NCI-H524 (cell line): ENCODE measurements at regions not wholly inside any gene's neighbourhood (a gene's known extent, or its start where the extent isn't known, plus 50 kb on each side); places are given as distances from the start of the nearest gene placed in this dataset.
A peak's percentile ranks its signal among the peaks of the same experiment; 100 is the strongest.

ENCODE experiments used
- DNase-seq, 2 experiments: peaks; one replicate each; lab custom pipeline; 2025; lab: John Stamatoyannopoulos, UW

DNA sequence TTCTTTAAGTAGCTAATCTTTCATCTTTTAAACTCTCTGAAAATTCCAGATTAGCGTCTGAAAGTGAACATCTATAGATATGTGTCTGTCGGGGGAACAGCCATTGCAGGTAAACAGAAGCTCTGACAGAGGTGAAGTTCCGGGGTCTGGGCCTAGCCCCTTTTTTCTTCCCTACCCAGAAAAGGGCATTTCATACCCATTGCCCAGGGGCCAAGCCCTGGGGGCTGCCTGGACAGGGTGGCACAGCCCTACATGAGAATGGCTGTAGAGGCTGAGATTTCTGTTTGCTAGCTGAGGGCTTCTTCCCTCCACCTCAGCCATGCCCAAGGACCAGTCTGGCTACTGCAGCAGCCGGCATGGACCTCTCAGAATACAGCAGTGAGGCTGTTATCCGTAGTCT, 327.0 kb upstream of the PLET1 start:
- DNase-seq: no peak

DNA sequence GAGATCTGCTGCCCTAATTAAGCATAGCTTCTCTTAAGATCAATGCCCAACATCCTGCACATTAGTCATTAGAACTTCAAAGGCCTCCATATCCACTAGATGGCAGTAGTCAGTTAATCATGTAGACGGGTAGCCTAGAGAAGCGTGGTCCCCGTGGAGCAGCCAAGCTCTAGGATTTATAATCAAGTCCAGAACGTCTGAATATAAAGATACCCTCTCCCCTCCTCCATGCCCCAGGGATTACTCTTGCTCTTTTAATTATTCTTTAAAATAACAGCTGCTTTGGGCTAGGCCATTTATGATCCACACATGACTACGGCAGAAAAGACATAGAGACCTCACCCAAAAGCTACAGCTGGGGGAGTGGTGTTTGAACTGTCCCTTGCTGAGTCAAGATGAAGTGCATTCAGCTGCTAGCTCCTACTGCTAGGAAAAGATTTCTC, 327.6 kb upstream of the PLET1 start:
- DNase-seq: peak; percentile 97 to 98

DNA sequence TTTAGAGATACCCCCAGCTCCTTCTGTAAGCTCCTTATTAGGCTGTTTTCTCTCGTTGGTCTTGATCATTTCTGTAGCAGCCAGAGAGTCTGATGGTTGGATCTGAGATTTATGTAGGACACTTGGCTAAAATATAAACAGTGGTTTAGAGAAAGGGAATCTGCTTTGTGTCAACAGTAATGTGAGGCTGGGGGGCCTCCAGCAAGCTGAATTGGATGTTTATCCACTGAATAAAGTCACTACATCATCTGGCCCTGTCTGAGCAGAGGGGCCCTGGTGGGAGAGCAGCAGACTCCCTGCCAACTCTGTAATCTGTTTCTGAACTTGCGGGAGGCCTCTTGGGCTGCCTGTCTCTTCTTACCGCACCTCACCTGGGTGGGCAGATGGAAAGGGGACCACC, 328.5 kb upstream of the PLET1 start:
- peak in 1 of 2 experiments; percentile 27 for DNase-seq

DNA sequence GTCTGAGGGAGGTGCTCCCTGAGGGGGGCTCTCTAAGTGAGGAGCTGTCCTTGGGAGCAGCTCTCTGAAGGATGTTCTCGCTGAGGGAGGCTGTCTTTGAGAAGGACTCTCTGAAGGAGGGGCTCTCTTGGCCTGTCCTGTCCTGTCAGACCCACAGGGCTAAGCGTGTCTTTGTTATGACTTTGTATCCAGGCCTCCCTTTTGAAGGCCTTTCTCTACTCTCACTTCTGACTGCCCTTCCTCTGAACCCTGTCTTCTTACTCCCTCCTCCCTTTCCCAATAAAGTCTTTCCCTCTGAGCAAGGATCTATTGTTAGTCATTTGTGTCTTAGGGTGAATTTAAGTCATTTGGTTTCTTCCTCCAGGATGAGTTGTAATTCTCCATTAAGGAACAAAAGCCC, 330.1 kb upstream of the PLET1 start:
- no peak for DNase-seq

DNA sequence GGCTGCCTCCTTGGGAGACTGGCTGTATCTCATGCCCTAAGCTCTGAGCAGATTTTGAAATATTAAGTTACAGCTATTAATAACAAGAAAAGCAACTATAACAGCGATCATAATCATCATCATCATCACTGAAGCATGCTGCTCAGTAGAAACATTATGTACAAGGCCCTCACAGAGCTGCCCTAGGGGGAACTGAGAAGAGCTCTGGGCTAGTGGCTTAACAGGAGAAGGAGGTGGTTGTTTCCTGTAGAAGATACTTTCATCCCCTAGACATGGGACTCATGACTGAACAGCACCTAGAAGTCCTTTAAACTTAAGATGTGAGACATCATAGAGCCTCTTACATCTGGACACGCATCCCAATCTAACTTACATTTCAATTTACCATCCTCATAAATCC, 332.8 kb upstream of the PLET1 start:
- DNase-seq: peak in 1 of 2 experiments; percentile 37

DNA sequence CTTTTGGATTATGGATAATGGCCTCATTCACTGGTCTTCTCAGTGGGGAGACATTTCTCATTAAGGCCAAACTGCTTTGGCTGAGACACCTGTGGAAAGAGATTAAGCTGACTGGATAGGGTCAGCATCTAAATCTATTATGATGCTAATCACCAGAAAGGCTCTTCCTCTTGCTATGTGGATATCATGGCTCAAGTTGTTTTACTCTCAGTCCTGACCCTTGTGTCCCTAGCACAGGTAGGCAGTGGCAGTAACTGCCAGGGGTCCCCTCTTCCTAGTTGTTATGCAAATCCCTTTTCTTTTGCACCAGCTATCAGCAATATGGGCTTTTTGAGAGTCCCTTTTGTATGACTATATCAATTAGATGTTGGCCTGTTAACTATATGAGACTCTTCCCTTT, 335.7 kb upstream of the PLET1 start:
- no peak for DNase-seq

DNA sequence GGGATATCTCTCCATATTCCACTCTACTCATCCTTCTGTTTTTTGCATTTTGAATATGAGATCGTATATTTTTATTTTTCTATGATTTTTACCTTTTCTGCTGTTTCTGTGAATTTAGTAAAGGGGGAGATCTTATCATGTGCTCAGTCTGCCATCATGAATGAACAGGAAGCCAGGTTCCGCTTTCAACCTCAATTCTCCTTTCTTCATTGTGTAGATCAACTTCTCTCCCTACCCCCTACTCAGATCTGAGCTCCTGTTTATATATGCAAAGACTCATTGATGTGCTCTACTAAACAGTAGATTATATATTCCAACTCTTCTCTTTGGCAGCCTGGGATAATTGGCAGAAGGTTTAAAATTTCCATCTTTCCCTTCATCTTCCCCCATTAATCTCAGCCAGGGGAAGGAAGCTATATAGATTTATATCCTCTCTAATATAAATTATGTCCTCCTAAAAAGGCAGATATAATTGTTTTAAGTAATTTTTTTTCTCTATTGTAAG, 336.7 kb upstream of the PLET1 start:
- no peak for DNase-seq

DNA sequence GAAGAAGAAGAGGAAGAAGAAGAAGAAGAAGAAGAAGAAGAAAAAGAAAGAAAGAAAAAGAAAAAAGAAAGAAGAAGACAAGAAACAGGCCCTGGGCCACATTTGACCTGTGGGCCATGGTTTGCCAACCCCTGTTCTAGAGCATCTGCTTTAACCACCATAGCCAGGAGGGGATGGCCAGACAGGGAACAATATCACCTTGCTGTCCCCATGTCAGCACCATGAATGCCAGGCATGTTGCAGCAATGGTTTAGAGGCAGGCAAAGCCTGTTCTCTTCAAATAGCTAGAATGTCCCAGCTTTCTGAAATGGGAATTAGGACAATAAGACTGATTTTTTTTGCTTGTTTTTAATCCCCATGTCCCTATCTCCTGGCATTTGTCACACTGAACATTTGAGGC, 338.6 kb upstream of the PLET1 start:
- no peak for DNase-seq

DNA sequence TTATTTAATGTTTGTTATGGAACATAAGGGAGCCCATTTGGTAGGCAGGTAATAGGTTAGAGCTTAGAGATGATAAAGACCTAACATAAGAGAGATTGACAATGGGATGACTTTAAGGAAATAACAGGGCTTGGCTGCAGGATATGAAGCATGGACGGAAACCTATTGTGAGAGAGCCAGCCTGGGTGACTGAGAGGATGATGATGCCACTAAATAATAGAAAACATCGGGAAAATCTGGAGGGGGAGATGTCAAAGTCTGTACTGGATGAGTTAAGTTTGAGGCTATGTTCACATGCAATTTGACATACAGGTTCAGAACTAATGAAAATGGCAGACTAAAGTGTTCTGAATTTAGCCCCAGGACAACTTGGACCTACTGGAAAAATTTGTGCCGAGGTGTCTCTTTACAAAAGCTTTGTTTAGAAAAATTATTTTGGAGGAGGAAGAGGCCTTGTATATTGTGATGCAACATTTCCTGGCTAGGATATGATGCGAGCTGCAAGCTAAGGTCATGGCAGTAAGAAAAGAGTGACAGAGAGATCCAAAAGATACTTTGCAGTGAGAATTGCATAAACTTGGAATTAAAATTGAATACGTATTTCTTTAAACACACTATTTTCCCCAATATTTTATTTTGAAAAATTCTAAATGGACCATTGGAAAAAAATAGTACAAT, 339.3 kb upstream of the PLET1 start:
- no peak for DNase-seq

DNA sequence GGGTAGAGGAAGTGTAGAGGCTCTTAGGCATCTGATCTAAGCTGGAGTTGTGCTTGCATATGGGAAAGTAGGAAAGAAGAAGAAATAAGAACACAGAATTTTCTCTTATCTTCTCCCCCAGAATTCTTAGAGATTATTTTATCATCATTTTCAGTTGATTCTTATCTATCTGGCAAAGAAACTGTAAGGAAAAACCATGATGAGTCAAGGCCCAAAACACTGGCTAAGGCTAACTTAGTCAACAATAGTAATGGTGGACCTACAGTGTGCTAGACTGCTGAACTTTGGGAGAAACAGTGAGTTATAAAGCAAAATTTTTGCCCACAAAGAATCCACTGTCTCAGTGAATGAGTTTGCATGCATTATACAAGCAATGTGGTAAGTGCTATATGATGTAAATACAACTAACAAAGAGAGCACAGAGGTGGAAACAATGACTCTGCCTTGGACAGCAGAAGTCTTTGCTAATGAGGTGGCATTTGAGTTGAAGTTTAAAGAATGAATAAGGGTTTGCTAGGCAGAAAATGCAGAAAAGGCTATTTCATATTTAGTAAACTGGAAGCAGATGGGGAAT, 344.5 kb upstream of the PLET1 start:
- no peak for DNase-seq

DNA sequence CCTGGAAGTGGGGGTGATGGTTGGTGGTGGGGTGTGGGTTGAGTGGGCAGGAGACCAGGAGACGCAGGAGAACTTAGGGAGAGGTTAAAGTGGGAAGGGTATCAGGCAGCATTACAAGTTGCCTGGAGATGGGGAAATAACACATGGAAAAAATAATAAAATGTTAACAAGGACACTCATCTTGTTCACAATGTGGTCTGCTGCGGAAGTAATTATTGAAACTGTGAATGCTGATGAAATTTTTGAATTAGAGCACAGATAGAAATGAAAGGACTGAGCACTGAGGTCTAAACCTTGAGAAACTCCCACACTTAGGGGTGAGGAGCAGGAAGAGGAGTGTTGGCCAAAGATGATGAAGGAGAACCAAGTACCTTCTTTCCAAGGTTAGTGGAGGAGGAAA, 346.0 kb upstream of the PLET1 start:
- DNase-seq: no peak

DNA sequence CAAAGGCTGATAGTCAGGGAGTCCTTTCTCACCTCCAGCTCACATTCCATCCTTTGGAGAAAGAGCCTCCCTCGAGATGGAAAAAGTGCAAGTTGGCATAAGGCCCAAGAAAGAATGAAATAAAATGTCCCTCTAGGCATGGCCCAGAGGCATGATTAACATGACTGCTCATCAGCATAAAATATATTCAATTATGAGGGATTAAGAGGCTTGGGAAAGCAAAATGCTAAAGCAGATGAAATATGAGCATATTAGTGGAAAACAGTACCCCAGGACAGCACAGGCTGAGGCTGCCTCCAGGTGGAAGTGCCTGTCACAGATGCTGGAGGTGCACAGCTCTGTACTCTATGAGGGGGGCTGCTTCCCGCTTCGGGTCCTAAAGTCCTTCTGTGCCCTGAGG, 347.8 kb upstream of the PLET1 start:
- peak; percentile 30 to 76 for DNase-seq

DNA sequence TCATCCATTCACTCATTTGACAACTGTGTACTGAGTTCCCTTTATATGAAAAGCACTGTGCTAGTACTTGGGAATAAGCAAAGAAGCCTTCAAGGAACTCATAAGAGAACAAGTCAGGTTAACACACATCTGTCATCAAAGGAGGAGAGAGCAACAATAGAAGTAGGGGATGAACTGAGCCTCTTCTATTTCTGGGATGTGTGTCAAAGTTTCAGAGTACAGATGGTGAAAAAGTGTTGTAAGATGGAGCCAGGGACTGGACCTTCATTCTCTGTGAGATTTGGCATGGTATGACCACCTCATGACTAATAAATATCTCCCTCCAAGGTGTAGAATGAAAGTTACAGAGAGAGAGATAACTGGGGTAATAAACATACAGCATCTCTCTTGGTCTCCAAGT, 349.8 kb upstream of the PLET1 start:
- no peak for DNase-seq

DNA sequence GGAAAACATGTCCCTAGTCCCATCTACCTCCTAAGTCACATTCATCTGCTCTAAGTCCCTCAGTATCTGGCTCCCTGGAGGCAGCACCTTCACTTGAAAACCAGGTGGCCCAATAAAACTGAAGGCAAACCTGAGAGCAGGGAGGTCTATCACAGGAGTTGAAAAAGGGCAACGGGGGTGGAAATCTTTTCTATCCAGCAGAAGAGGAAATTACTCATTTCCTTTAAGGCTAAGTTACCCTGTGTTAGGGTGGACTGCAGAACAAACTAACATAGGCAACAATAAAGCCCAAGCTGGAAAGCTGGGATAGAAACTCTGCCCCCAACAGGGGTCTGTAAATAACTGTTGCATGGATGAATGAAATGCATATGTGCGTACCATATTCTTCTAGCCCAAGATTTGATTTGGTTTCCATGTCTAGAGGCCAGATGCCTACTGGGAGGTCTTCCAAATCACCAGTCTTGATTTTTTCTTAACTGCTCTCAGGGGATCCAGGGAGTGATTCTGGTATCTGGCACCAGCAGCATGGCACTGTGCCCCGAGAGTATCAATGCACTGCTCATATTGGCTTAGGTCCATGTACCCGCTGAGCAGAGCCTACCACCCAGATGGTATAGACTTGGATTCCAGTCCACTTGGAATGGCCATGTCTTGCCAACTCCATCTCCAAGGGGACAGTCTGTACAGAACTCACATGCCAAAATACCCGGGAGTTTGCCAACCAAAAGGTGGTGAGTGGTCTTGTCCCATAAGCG, 350.0 kb upstream of the NCAM1 start:
- peak; percentile 96 to 97 for DNase-seq

DNA sequence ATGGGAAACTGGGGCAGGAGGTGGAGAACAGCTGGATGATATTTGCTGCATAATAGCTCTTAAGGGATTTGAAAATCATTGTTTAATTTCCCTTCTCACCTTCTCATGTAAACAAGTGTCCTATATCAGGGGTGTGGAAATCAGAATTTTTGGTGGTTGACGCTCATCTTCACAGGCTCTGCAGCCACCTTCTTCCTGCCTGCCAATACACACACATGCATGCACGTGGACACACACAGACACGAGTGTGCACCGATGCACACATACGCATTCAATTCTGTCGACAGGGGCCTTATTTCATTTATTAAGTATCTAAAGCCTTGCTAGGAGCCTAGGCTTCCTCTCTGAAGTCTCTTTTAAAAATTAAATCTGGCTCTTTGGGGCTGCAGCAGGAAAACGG, 349.4 kb upstream of the NCAM1 start:
- no peak for DNase-seq

DNA sequence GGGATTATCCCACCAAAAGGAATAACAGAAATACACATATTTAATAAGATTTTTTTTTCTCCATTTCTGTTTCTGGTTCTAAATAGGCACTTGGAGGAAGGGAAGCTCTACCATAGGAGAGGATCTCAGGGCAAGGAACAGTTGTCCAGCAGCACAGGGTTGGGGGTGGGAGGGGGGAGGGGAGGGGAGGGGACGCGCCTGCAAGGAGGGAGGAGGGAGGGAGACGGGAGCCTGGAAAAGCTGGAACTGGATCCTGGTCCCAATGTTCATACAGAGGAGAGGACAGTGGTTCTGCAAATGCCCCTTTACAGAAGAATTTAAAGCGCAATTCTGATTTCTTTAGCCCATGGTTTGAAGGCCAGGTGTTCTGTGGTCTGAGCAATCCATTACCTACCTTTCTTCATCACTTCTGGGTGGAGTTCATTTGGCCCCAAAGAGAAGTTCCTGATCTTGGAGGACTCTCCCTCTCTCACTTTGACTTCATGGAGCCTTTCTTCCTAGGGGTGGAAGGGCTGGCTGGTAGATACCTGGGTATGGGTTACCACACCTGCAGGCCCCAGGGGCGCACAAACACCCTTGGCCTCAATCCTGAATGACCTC, 348.9 kb upstream of the NCAM1 start:
- DNase-seq: peak; percentile 50 to 71

DNA sequence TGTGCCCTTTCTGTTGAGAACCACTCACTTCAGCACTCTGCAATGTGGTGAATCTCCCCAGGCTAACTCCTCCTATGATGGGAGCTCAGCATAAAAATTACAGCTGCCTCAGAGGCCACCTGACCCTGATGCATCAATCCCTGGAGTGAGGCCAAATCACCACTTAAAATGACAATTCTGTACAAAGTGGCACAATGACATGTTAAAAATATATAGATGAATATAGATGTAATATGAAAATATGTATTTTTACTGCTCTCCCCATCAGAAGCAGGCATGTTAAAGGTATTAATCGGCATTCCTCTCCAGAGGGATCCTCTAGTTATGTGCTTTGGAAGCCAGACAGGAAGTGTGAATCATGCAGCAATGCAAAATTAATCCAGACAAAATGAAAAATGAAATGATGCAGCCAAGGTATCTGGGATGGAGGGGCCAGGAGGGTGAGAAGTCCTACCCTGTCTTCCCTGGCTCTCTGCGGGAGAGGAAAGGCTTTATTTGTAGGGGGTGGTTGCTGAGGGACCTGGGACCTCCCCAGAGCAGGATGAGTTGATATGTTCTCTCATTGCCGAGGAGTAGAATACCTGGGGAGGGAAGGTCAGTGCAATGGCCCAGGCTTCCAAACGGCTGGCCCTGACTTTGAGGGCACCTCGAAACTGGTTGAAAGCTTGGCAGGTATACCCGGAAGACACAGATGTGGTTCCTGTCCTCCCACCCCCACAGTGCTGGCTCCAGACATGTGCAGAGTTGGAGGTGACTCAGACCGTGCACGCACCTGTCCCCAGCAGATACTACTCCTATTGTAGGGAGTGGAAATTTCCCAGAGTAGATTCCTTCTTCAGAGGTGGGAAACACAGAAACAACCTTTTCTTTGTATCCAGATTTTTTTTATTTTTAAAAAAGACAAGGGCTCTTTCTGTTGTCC, 347.9 kb upstream of the NCAM1 start:
- peak; percentile 15 to 48 for DNase-seq

DNA sequence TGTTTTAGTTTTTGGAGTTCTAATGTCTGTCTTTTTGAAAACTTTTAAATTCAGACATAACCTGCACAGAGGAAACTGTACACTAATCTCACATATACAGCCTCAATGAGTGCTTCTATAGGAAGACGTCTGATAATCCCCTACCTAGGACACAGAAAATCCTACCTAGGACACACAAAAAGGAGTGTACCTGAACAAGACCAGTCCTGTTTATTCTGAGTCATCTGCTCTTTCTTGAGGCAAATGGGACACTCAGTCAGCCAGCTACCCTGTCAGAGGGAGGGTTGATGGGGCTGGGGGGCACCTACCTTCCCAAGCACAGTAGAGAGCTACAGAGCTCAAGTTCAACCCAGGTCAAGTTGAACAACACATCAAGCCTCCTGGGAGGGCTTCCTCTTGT, 346.6 kb upstream of the NCAM1 start:
- DNase-seq: no peak

DNA sequence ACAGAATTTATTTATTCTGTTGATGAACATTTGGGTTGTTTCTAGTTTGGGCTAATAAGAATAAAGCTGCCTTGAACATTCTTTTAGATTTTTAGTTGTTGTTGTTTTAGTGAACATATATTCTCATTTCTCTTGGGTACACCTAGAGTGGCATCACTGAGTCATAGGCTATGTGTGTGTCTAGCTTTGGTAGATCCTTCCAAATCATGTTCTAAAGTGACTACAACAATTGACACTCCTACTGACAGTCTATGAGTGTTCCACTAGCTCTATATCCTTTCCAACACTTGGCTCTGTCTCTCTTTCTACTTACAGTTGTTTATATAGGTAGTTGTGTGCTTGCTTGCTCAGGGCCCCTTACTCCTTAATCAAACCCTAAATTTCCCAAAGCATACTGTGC, 346.0 kb upstream of the NCAM1 start:
- no peak for DNase-seq

DNA sequence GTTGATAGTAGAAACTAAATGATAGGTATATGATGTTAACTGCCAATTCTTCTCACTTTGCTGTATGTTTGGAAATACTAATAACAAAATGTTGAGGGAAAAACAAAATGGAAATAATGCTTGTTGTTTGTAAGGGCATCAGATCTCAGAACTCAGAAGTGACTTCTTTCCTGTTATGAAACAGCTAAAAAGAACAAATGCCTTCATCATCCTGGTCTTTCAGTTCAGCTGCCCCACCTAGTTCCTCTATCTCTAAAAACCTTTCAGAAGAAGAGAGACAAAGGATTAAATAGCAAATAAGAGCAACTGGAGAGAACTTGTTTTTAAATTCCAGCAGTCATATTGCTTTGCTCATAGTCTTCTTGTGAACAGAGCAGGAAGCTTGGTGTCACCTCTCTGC, 345.3 kb upstream of the NCAM1 start:
- DNase-seq: no peak

DNA sequence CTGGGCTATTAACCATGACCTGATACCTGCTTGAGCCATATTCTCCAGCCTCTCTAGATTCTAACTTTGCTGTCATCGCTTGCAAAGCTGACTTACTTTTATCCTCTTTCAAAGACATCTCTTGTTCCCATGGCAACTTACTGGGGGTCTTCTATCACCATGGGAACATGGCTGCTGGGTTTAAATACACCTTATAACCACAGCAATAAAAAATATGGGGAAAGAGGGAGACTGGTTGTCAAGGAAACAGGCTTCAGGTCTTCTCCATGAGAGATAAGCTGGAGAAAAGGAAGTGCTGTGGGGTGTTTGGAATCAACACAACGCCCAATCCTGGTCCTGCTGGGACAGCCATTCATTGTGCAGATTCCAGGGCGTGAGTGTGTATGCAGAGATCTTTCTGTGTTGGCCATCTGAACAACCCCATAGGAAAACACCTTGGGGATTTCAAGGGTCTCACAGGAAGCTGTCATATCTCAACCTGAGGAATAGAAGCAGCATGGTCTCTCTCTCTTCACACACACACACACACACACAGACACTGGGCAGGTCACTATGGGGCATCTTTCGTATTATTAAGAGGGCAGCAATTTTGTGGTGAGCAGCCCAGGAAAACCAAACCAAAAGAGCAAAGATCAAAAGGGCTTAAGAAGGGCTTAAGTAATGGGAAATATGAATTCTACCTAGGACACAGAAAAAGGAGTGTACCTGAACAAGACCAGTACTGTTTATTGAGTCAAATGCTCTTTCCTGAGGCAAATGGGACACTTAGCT, 344.7 kb upstream of the NCAM1 start:
- peak in 1 of 2 experiments; percentile 33 for DNase-seq
